SK-N-DZ (cell line): ENCODE measurements at regions not wholly inside any gene's neighbourhood (a gene's known extent, or its start where the extent isn't known, plus 50 kb on each side); places are given as distances from the start of the nearest gene placed in this dataset.

Experiments
- DNase-seq: peaks from one replicate; pipeline ENCODE4 v3.0.0-alpha.2; 2015; ENCODE audit warnings: low spot score

- DNase-seq, result no peak
Observed at GRCh38 chr19:30170495-30171137, 201.6 kb upstream of the ZNF536 start.

DNA sequence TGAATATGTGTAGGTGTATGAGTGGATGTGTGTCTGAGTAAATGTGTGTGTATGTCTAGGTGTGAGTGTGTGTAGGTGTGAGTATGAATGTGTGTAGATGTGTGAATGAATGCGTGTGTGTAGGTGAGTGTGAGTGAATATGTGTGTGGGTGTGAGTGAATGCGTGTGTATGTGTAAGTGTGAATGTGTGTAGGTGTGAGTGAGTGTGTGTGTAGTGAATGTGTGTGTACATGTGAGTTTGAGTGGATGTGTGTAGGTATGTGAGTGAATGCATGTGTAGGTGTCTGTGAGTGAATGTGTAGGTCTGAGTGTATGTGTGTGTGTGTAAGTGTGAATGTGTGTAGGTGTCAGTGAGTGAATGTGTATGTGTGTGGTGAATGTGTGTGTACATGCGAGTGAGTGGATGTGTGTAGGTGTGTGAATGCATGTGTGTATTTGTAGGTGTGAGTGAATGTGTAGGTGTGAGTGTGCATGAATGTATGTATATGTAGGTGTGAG is 201.0 kb upstream of the ZNF536 start:
- no peak for DNase-seq

GRCh38 chr19:30171795-30172612 is 200.2 kb upstream of the ZNF536 start:
- no peak for DNase-seq

DNA sequence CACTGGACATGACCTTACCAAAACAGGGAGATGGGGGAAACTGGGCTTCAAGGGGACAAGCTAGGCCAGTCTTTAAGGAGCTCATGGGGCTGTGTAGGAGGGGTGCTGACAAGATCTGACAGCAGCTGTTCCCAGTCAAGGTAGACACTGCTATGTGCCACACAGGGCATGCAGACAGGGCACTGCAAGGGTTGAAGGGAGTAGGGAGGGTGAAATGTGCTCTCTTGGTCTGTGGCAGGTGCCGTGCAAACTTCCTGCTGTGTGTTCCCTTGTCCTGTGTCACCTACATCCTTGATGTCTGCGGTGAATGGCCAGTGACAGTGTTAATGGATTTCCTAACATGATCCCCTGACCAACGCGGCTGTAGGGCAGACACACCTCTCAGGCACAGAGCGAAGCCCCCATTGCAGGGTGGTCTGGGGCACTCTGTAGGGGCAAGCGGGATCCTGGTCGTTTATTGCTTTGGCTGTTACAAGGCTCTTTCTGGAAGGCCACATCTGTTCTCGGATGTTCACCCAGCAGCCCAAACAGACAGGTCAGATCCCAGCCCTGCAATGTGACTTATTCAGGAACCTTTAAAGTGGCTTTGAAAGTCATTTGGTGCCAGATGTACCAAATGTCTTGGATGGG is 199.5 kb upstream of the ZNF536 start:
- DNase-seq, result no peak

DNA sequence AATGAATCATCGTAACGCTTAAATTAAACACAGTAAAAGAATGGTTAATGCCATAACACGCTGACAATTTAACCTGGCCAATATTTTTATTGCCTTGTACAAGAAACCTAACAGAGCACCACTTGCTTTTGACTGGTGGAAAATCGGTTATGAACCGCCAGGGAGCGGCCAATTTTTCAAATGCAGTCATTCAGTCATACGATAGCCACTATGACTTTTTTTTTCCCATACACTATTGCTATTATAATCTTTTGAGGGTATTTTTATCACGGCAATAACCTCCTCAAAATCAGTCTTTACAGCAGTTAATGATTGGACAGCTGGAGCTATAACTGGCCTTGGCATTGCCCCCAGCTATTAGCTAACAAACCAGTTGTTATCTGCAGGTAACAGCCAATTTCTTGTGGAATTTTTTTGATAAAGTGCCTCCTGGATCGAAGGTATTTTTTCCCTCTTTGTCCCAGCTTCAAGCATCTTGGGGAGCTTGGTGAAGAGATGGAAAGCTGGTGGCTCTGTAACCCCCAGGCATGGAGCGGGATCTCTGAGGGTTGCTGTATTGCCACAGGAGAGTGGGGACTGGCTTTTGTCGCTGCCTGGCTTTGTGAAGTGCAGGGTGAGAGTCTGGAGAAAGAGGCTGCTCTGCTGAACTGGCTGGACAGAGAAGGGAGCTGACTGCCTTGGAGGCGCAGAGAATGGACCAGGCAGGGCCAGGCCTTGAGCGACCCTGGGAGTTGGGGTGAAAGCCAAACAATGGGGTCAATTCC is 198.4 kb upstream of the ZNF536 start:
- no peak for DNase-seq

DNA sequence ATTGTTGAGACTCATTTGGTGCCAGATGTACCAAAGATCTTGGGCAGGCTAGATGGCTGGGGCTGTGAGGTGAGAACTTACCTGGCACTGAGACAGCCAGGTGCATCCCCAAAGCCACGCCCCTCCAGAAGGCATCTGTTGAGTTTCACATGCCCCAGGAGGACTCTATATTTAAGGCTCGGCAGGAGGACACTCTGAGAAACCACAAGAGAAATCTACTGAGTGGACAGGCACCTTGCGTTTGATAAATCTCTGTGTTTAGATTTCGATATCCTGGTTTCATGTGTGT is 197.9 kb upstream of the ZNF536 start:
- DNase-seq, result no peak

DNA sequence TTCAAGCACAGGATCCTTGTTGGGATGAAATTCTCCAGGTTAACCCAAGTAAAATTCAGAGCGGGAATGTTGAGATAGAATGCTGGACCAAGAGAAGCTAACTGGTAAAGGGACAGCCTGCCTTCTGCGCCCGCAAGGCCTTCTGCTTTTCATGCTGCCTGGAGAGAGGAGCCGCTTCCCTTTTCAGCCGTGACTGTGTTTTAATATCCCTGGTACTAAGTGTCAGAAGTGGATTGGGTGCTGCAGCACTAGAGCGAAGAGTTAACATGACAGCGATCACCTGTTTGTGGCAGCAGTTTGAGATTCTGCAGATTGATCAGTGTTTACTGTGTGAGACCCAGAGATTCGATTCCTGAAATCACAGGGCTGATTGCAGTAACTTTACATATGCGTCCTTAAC is 197.4 kb upstream of the ZNF536 start:
- DNase-seq, result peak; percentile 39

DNA sequence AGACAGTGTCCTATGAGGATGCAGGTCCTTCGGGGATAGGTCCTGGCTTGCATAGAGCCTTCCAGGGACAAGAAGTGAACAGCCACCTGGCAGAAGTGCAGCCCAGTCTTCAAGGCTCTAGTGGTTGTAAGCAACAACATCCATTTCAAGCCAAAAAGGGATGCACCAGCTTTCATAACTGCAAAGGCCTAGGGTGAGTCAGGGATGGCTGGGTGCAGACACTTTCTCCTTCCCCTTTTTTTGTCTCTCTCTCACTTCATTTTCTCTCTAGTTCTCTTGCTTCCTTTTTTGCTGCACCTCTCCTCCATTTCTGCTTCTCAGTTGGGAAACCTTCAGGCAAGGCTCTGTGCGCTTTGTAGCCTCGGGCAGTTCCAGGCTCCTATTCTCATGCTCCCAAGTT is 196.2 kb upstream of the ZNF536 start:
- no peak for DNase-seq

DNA sequence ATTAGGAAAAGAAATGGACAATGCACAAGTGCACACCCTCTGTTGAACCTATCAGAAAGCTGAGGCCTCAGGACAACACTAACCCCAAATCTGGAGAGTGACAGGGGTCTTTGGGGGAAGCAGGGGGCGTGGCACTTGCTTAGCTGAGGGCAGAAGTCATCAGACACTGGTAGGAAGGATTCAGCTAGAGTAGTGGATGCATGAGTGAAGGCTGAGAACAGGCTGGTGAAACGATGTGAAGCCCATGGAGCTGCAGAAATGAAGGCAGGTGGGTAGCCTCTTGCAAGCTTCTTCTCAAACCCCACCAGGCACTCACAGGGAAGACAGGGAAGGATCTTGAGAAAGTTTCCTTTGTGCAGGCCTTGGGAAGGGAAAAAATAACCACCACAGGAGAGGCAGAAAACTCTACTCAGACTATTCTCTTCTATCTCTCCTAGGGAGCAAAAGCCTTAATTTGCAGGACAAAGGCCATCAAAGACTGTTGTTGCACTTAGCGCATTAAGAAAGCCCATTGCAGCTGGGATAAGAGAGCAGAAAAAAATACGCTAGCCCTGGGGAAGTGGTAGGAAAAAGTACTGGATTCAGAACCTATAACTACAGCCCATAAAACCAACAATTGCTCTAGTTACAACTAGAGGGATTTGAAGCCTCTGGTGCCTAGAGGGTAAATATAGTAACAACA is 193.3 kb upstream of the ZNF536 start:
- no peak for DNase-seq

DNA sequence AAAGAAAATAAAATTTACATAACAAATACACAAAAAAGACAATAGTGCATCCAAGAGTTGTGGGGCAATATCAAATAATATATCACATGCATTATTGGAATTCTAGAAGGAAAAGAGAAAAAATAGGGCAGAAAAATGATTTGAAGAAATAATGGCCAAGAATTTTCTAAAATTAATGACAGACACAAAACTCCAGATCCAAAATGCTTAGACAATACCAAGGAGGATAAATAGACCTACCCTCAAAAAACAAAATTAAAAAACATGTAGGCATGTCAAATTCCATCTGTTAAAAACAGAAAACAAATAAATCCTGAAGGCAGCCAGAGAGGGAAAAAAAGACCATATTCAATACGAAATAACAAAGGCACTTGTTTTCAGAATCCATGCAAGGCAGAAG is 191.5 kb upstream of the ZNF536 start:
- DNase-seq, result no peak

DNA sequence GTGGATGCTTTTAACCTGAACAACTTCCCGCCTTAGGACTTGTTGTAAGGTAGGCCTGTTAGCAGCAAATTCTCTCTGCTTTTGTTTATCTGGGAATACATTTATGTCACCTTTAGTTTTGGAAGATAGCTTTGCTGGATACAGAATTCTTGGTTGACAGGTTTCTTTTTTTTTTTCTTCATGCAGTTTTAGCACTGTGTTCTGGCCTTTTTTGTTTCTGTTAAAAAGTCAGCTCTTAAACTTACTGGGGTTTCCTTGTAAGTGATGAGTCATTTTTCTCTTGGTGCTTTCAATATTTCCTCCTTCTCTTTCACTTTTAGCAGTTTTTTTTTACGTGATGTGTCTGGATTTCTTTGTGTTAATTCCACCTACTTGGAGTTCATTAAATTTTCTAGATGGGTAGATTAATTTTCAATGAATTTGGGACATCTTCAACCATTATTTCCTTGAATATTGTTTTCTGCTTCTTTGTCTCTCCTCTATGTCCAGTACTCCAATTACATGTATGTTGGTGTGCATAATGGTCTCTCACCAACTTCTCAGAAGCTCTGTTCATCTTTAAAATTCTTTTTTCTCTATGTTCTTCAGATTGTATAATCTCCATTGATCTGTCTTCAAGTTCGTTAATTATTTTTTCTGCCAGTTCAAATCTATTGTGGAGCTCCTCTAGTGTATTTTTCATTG is 188.2 kb upstream of the ZNF536 start:
- DNase-seq, result no peak

DNA sequence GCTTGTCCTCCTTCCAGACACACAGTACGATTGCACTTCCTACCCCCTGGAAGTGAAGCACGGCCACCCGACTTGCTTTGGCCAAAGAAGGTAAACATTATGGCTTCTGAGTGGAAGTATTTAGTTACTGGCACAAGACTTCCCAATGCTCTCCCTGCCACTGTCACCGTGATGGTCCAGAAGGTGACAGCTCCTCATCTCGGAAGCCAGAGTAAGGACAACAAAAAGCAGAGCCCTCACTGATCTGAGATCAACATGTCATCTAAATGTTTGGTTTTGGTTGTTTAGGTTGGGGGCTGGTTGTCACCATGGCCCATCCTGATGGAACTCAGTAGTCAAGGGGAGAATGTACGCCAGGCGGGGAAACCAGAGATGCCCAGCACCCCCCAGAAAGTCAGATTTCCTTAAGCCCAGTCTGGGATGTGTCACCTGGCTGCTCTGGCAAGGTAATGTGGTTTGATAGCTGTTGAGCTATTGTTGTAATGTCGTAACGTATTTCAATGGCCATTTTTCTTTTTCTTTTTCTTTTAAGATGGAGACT is 170.1 kb upstream of the ZNF536 start:
- DNase-seq, result no peak

- no peak for DNase-seq
Observed at GRCh38 chr19:30204721-30205120, 167.5 kb upstream of the ZNF536 start.

GRCh38 chr19:30206187-30206586 is 166.0 kb upstream of the ZNF536 start:
- no peak for DNase-seq

- DNase-seq, result no peak
Observed at GRCh38 chr19:30207357-30207756, 164.8 kb upstream of the ZNF536 start.

DNA sequence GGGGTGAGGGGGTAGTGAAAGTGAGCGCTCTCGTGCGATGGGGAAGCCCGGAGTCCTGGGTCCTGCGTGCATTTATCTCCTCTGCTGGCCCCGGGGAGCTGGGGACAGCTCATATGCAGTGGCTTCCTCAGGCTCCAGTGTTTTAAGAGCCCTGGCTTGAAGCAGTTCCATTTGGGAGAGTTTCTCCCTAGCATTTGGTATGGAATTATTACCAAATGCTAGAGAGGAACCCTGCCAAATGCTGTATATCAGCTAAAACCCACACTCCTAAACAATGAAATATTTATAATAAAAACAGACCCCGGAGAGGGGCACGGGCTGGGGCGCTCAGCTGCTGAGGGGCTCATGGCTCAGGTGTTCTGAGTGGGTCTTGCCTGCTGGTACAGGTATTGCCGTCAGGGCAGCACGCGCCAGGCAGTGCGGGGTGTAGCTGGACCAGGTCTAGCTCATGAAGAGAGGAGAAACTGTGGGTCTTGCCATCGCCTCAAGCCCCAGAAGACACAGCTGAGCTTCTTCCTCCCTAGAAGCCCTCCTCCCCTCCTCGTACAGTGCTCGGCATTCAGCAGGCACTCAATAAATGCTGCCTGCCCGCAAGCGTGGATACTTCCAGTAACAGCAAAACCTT is 163.6 kb upstream of the ZNF536 start:
- DNase-seq, result no peak

- DNase-seq, result peak; percentile 26
Observed at GRCh38 chr19:30209617-30210600, 162.3 kb upstream of the ZNF536 start.

- no peak for DNase-seq
Observed at GRCh38 chr19:30212574-30212973, 159.6 kb upstream of the ZNF536 start.

DNA sequence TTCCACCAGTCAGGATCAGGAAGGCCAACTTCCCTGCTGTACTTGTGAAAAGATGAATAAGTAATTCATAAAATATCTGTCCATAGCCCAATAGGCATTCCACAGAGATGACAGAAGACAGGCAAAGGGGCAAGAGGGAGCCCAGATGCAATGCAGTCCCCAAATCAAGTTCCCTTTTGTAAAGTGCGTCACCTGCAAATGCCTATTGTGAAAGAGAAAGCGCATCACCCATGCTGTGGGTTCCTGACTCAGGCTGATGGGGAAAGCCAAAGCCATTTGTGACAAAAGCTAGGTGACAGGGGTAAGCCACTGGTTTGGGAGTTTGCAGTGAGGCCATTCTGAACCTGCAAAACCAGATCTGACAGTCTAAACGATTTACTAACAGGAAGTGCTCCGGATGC is 157.5 kb upstream of the ZNF536 start:
- DNase-seq, result no peak
